IMR-90 (cell line): ENCODE measurements at regions not wholly inside any gene's neighbourhood (a gene's known extent, or its start where the extent isn't known, plus 50 kb on each side); places are given as distances from the start of the nearest gene placed in this dataset.

Source experiments
- ATAC-seq: fragments of 200-7000 bp; cut with Tn5 transposase; 2 replicates; pipeline ENCODE4 v1.9.1; 2020; ENCODE audit warnings: low read depth, mild to moderate bottlenecking, moderate library complexity
- BruUV-seq: library from RNA; stranded (reverse); fragments of 400-500 nt; replicated peaks from 2 replicates; lab custom pipeline; 2021; lab: Mats Ljungman, UMichigan
- CTCF ChIA-PET: fragments of 300-600 bp; formaldehyde crosslinking; extraction: SDS; loops from one replicate; lab custom pipeline; 2021; ENCODE audit warnings: antibody characterized with exemption; lab: Yijun Ruan, JAX
- POLR2A ChIA-PET: fragments of 300-600 bp; sonication (Branson Sonifier 250); formaldehyde crosslinking; loops from one replicate; lab custom pipeline; 2022; ENCODE audit warnings: antibody characterized with exemption; ENCODE audit not compliant: unreplicated experiment; lab: Charles Lee
- DNase-seq: peaks from one replicate; pipeline ENCODE4 v3.0.0; 2013
- H2AFZ ChIP-seq: replicated peaks from 2 replicates; pipeline ENCODE3; 2013; ENCODE audit warnings: low read length, mild to moderate bottlenecking; ENCODE audit not compliant: poor library complexity
- H2AK5ac ChIP-seq: 2 replicates; pipeline ENCODE4 v1.6.1; 2013; ENCODE audit warnings: low read depth, low read length, inconsistent platforms
- H2AK9ac ChIP-seq: replicated peaks from 2 replicates; pipeline ENCODE3; 2013; ENCODE audit warnings: mild to moderate bottlenecking, low read depth, low read length, moderate library complexity; ENCODE audit not compliant: poor library complexity
- H2BK120ac ChIP-seq: 2 replicates; pipeline ENCODE4 v1.6.1; 2013; ENCODE audit warnings: low read depth, low read length, inconsistent platforms
- H2BK15ac ChIP-seq: 3 replicates; pipeline ENCODE4 v1.6.1; 2013; ENCODE audit warnings: low read depth, low read length, inconsistent platforms
- H2BK20ac ChIP-seq: 2 replicates; pipeline ENCODE4 v1.6.1; 2013; ENCODE audit warnings: low read depth, mild to moderate bottlenecking, inconsistent platforms, low read length, moderate library complexity
- H2BK5ac ChIP-seq: 2 replicates; pipeline ENCODE4 v1.6.1; 2013; ENCODE audit warnings: mild to moderate bottlenecking, low read depth, low read length, inconsistent platforms; ENCODE audit not compliant: poor library complexity, severe bottlenecking
- H3K14ac ChIP-seq: replicated peaks from 2 replicates; pipeline ENCODE4 v1.6.1; 2013; ENCODE audit warnings: low read depth, low read length, inconsistent platforms
- H3K18ac ChIP-seq: 2 replicates; pipeline ENCODE4 v1.6.1; 2013; ENCODE audit warnings: low read depth, low read length, control low read depth
- H3K23ac ChIP-seq: 2 replicates; pipeline ENCODE4 v1.6.1; 2013; ENCODE audit warnings: low read depth, low read length, inconsistent platforms
- H3K27ac ChIP-seq: 2 replicates; pipeline ENCODE4 v1.5.1; 2013; ENCODE audit warnings: mild to moderate bottlenecking, control low read depth, low read length; ENCODE audit not compliant: insufficient read depth
- H3K27me3 ChIP-seq: 2 replicates; pipeline ENCODE4 v1.6.1; 2013; ENCODE audit warnings: low read length; ENCODE audit not compliant: control insufficient read depth, insufficient read depth
- H3K36me3 ChIP-seq: 2 replicates; pipeline ENCODE4 v1.6.1; 2013; ENCODE audit warnings: low read length, mixed read lengths; ENCODE audit not compliant: control insufficient read depth, insufficient read depth
- H3K4ac ChIP-seq: 2 replicates; pipeline ENCODE4 v1.6.1; 2013; ENCODE audit warnings: low read depth, low read length, inconsistent platforms
- H3K4me1 ChIP-seq: 2 replicates; pipeline ENCODE4 v1.6.1; 2013; ENCODE audit warnings: low read length, mixed read lengths; ENCODE audit not compliant: control insufficient read depth, insufficient read depth
- H3K4me2 ChIP-seq: 2 replicates; pipeline ENCODE4 v1.6.1; 2013; ENCODE audit warnings: low read depth, mild to moderate bottlenecking, control low read depth, low read length, moderate library complexity
- H3K4me3 ChIP-seq: 2 replicates; pipeline ENCODE4 v1.5.1; 2013; ENCODE audit warnings: low read depth, mild to moderate bottlenecking, control low read depth, low read length, moderate library complexity; ENCODE audit not compliant: insufficient read depth
- H3K56ac ChIP-seq: 2 replicates; pipeline ENCODE4 v1.6.1; 2013; ENCODE audit warnings: low read length, inconsistent platforms; ENCODE audit not compliant: insufficient read depth; ENCODE audit errors: extremely low read depth
- H3K79me1 ChIP-seq, 2 experiments: 2 replicates each; pipeline ENCODE4 v1.6.1; 2013; ENCODE audit warnings: low read length in 2 of 2, inconsistent platforms in 1 of 2, low read depth in 1 of 2
- H3K9ac ChIP-seq: 2 replicates; pipeline ENCODE4 v1.6.1; 2013; ENCODE audit warnings: low read depth, low read length, control low read depth
- H3K9me1 ChIP-seq: 2 replicates; pipeline ENCODE4 v1.6.1; 2013; ENCODE audit warnings: low read length, inconsistent platforms; ENCODE audit not compliant: insufficient read depth
- H3K9me3 ChIP-seq: 2 replicates; pipeline ENCODE4 v1.6.1; 2013; ENCODE audit warnings: low read length; ENCODE audit not compliant: control insufficient read depth, insufficient read depth
- H4K20me1 ChIP-seq: 2 replicates; pipeline ENCODE4 v1.6.1; 2013; ENCODE audit warnings: low read length, inconsistent platforms; ENCODE audit not compliant: insufficient read depth
- H4K5ac ChIP-seq: 2 replicates; pipeline ENCODE4 v1.6.1; 2013; ENCODE audit warnings: mild to moderate bottlenecking, low read depth, low read length, control low read depth
- H4K8ac ChIP-seq, 2 experiments: 2 replicates each; pipeline ENCODE4 v1.6.1; 2013; ENCODE audit warnings: low read depth in 2 of 2, low read length in 2 of 2, control low read depth in 1 of 2, inconsistent platforms in 1 of 2
- H4K91ac ChIP-seq: 2 replicates; pipeline ENCODE4 v1.6.1; 2013; ENCODE audit warnings: low read depth, low read length, inconsistent platforms; ENCODE audit not compliant: insufficient read depth
- CEBPB ChIP-seq: IDR thresholded peaks from 2 replicates; pipeline ENCODE4 v1.6.1; 2012; ENCODE audit warnings: low read depth, low read length, improper control_type of control experiment
- MAFK ChIP-seq: IDR thresholded peaks from 2 replicates; pipeline ENCODE4 v1.6.1; 2012; ENCODE audit warnings: low read depth, low read length, improper control_type of control experiment
- POLR2A ChIP-seq: IDR thresholded peaks from 2 replicates; pipeline ENCODE4 v1.6.1; 2012; ENCODE audit warnings: mild to moderate bottlenecking, low read depth, low read length
- WGBS, 2 experiments: methylation state at CpG; one replicate each; pipeline versions ENCODE4 v1.1.5 to v1.1.7; 2013; ENCODE audit warnings: missing lambda C conversion rate in 2 of 2; ENCODE audit not compliant: insufficient read length in 1 of 2; ENCODE audit errors: extremely low coverage in 2 of 2; 5-methylcytosine and 5-hydroxymethylcytosine counted together
- dilution Hi-C: fragments of 300-500 bp; cut with HindIII; formaldehyde crosslinking; loops from one replicate; pipeline ENCODE4 v1.14.3; 2018; ENCODE audit warnings: low sequenced_read_pairs; ENCODE audit not compliant: unreplicated experiment
- in situ Hi-C: fragments of 300-500 bp; cut with MboI; formaldehyde crosslinking; loops from 3 replicates; pipeline ENCODE4 v1.14.3; 2019; ENCODE audit warnings: low sequenced_read_pairs, inconsistent platforms, mixed read lengths
- intact Hi-C: fragments of 100-400 bp; cut with micrococcal nuclease; formaldehyde crosslinking; loops from 2 replicates; pipeline ENCODE4 v1.10.0; 2022

DNA sequence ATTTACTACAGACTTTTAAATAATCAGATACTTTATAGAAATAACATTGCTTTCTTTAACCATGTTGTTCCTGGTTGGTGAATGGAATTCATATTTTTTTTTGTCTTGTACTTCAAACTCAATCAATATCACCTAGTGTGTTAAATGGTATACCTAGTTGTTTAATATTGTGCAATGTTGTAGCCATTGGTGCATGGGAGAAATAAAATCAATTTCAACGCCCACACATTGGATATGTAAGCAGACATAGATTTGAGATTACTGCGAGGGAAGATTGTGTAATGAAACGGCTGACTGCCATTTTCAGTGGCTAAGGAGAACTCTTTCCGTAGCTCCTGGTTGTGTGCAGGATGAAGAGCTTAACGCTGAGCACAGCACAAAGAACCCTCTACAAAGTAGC lies 626.1 kb downstream of the TMEM182 start:
- no peak overlapping the region for H4K91ac ChIP-seq
- no peaks in the 10 kb centered on the region for H3K9me1 ChIP-seq
- intact Hi-C loops, result no loop called here
- no TSS peak for BruUV-seq
- no peaks in the 10 kb centered on the region for H3K4me1 ChIP-seq
- in situ Hi-C loops, result no loop called here
- ATAC-seq (no peak), DNase-seq (no peak)
- ChIA-PET POLR2A (no interaction called here), CTCF (no interaction called here)
- H3K79me1 ChIP-seq, result no peaks in the 10 kb centered on the region
- dilution Hi-C loops, result no loop called here
- H2AFZ ChIP-seq, result no peak overlapping the region
- H2BK20ac ChIP-seq, result no peak overlapping the region
- no peak overlapping the region for H3K18ac ChIP-seq
- no peak overlapping the region for H2BK5ac ChIP-seq
- no peak overlapping the region for H4K5ac ChIP-seq
- no peak overlapping the region for H3K27ac ChIP-seq
- no peak overlapping the region for H3K4ac ChIP-seq
- no peaks in the 10 kb centered on the region for H3K36me3 ChIP-seq
- H3K9me3 ChIP-seq, result peaks cover 4% of the 10 kb centered on the region; the same call in 1 of the 2 replicates
- WGBS, 2 experiments, result no CpG with 5 or more reads among the region's 5 CpGs
- no peak overlapping the region for H3K4me2 ChIP-seq
- no peak overlapping the region for H2AK5ac ChIP-seq
- no peak overlapping the region for H3K9ac ChIP-seq
- no peaks in the 10 kb centered on the region for H4K20me1 ChIP-seq
- no peak overlapping the region for H2AK9ac ChIP-seq
- H3K23ac ChIP-seq, result no peak overlapping the region
- H3K27me3 ChIP-seq, result no peaks in the 10 kb centered on the region
- no peak overlapping the region for H2BK120ac ChIP-seq
- H3K14ac ChIP-seq, result no peak overlapping the region
- no peak overlapping the region for H3K4me3 ChIP-seq
- TF ChIP-seq MAFK (no peak), CEBPB (peak; percentile 38), POLR2A (no peak)
- H3K56ac ChIP-seq, result no peak overlapping the region
- no peak overlapping the region for H2BK15ac ChIP-seq
- no peak overlapping the region for H4K8ac ChIP-seq
